HG03064 (cell line): ENCODE measurements at regions not wholly inside any gene's neighbourhood (a gene's known extent, or its start where the extent isn't known, plus 50 kb on each side); places are given as distances from the start of the nearest gene placed in this dataset.

Experiments used
- ATAC-seq: cut with Tn5 transposase; IDR thresholded peaks from one replicate; pipeline ENCODE4 v1.9.1; 2021; ENCODE audit warnings: low read depth; ENCODE audit not compliant: unreplicated experiment

GRCh38 chr21:43304621-43305335 is 122.2 kb downstream of the SIK1 start:
- no peak for ATAC-seq

GRCh38 chr21:43304206-43304605 is 122.7 kb downstream of the SIK1 start:
- ATAC-seq, result no peak

GRCh38 chr21:43303275-43304178 is 123.4 kb downstream of the SIK1 start:
- no peak for ATAC-seq

GRCh38 chr21:43302769-43303168 is 124.2 kb downstream of the SIK1 start:
- no peak for ATAC-seq

- no peak for ATAC-seq
Observed at GRCh38 chr21:43302062-43302700, 124.8 kb downstream of the SIK1 start.

GRCh38 chr21:43301409-43302061 is 125.4 kb downstream of the SIK1 start:
- no peak for ATAC-seq

- ATAC-seq, result no peak
Observed at GRCh38 chr21:43300496-43301408, 126.2 kb downstream of the SIK1 start.

- ATAC-seq, result no peak
Observed at GRCh38 chr21:43299441-43300277, 127.3 kb downstream of the SIK1 start.

GRCh38 chr21:43298546-43299440 is 128.1 kb downstream of the SIK1 start:
- ATAC-seq, result no peak

GRCh38 chr21:43297989-43298388 is 128.9 kb downstream of the SIK1 start:
- ATAC-seq, result no peak

- ATAC-seq, result no peak
Observed at GRCh38 chr21:43297391-43297981, 128.7 kb downstream of the CRYAA start.

- no peak for ATAC-seq
Observed at GRCh38 chr21:43295066-43295958, 126.5 kb downstream of the CRYAA start.

- ATAC-seq, result no peak
Observed at GRCh38 chr21:43294194-43294902, 125.5 kb downstream of the CRYAA start.

GRCh38 chr21:43292866-43293142 is 124.0 kb downstream of the CRYAA start:
- ATAC-seq, result no peak

- no peak for ATAC-seq
Observed at GRCh38 chr21:43292041-43292865, 123.4 kb downstream of the CRYAA start.
